GM21737 (cell line): ENCODE measurements at regions not wholly inside any gene's neighbourhood (a gene's known extent, or its start where the extent isn't known, plus 50 kb on each side); places are given as distances from the start of the nearest gene placed in this dataset.
"Not testable (repeated sequence)": the region's sequence is repeated elsewhere in the genome, so short reads cannot be mapped to it uniquely, and the experiment has no call there.

Experiments used
- ATAC-seq: cut with Tn5 transposase; IDR thresholded peaks from one replicate; pipeline ENCODE4 v1.9.1; 2021; ENCODE audit warnings: mild to moderate bottlenecking, moderate library complexity; ENCODE audit not compliant: unreplicated experiment

DNA sequence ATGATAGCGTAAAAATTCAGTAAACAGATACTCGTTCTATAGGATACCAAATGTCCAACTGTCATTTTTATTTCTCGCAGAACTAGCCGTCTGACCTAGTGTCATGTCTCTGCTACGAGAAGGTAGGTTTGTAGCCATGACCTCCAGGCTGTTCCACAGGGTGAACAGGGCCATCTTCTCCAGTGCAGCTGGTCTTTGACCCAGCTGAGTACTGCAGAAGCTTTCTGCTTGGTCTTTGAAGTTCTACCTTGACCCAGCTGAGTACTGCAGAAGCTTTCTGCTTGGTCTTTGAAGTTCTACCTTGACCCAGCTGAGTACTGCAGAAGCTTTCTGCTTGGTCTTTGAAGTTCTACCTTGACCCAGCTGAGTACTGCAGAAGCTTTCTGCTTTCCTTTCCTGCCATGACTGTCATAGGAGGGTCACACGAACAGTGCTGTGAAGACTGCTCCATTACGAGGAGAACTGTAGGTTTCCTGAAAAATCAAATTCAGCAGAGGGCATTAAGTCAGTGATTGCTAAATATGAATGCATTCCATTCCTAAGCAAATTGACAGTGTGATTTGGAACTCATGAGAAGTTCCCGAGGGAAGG lies 532.8 kb upstream of the NRP1 start:
- ATAC-seq = not testable (repeated sequence)

DNA sequence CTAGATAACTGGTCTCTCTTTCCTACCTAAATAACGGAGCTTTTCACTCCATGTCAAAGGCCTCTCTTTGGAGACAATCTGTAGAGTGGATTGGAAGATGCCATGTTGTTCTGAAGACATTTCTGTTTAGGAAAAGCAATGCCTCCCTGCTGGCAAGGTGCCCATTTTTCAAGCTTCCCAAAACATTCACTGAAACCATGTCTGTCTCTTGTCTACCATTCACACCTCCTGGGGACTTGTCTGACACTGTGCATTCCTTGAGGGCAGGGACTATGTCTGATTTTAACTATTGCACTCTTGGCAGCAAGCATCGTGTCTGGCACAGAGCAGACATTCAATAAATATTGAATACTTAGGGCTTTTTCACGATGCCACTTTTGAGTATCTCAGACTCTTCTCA lies 528.9 kb upstream of the NRP1 start:
- ATAC-seq = no peak

GRCh38 chr10:33862536-33863105 lies 528.2 kb upstream of the NRP1 start:
- no peak for ATAC-seq

GRCh38 chr10:33861833-33862232 lies 527.4 kb upstream of the NRP1 start:
- no peak for ATAC-seq

- no peak for ATAC-seq
These were observed 526.7 kb upstream of the NRP1 start for GRCh38 chr10:33861016-33861704.

GRCh38 chr10:33860552-33860951 lies 526.1 kb upstream of the NRP1 start:
- ATAC-seq = no peak

DNA sequence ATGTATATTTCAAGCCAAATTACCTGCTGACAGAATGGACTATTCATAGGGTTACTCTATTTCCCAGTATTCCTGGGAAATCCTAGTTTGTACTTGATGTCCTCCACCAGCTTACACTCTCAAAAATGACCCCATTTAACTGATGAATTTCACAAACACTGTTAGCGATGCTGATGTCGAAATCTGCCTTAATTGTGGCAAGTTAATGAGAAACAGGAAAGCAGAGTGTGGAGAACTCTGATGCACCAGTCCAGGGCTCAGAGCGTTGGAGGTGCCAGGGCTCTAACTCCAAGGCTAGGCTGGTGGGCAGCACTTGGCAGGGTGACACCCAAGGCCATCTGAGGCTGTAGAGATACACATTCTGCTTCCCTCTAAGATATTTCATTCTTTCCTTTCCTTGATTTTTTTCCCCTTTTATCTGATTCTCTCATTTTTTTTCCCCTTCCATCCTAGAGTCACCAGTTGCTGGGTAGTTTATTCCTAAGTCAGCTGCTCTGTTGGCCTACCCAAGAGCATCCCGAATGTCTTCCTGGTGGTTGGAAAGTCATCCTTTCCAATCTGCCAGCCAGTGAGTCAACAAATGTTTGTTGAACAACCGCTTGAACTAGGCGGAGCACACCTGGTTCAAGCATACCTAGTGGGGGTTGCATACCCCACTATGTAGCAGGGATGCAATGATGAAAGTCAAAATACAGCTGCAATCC lies 525.0 kb upstream of the NRP1 start:
- no peak for ATAC-seq

- ATAC-seq = no peak
These were observed 523.9 kb upstream of the NRP1 start for GRCh38 chr10:33858326-33858725.

DNA sequence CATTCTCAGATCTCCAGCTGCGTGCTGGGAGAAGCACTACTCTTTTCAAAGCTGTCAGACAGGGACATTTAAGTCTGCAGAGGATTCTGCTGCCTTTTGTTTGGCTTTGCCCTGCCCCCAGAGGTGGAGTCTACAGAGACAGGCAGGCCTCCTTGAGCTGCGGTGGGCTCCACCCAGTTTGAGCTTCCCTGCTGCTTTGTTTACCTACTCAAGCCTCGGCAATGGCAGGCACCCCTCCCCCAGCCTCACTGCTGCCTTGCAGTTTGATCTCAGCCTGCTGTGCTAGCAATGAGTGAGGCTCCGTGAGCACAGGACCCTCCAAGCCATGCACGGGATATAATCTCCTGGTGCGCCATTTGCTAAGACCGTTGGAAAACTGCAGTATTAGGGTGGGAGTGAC lies 518.8 kb upstream of the NRP1 start:
- not testable (repeated sequence) for ATAC-seq

DNA sequence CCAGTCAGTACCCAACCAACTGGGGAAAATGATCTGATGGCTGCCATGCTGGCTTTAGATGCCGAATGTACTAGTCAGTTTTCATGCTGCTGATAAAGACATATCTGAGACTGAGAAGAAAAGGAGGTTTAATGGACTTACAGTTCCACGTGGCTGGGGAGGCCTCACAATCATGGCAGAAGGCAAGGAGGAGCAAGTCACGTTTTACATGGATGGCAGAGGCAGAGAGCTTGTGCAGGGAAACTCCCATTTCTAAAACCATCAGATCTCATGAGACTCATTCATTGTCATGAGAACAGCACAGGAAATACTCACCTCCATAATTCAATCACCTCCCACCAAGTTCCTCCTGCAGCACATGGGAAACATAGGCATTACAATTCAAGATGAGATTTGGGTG lies 508.9 kb upstream of the NRP1 start:
- ATAC-seq = no peak

DNA sequence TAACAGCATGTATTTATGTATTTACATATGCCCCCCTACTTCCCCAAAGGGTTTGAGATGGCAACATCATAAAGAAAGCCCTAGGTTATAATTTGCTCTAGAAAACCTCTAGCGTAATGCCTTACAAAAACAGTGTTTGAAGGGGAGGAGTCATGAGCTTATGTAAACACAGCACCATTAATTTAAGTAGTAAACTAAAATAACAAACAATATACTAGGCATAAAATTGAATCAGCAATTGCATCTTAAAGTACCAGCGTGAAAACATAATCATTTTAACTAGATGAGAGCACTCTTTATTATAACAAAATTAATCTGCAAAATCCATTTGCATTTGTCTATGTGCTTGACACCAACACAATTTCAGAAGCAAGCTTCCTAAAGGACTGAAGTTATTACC lies 507.2 kb upstream of the NRP1 start:
- ATAC-seq = no peak

GRCh38 chr10:33838731-33839130 lies 504.3 kb upstream of the NRP1 start:
- no peak for ATAC-seq

GRCh38 chr10:33837736-33838135 lies 503.3 kb upstream of the NRP1 start:
- no peak for ATAC-seq

DNA sequence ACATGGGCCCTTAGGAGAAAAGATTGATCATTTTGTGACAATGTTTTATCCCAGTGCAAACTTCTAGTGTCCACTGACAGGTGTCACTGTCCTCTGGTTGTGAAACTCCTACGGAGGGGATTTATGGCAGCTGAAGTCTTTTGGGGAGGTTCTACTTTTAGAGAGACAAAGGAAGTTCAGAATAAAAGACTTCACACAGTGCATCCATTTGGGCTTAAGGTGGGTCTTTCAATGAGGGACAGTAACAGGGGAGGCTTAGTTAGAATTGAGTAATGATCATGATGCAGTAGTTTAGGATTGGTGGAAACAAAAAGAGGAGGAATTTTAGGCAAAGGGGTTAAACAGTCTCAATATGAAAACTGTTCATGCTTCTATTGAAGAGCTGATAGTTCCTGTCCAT lies 501.1 kb upstream of the NRP1 start:
- ATAC-seq = no peak

- no peak for ATAC-seq
These were observed 499.1 kb upstream of the NRP1 start for GRCh38 chr10:33833566-33833965.

DNA sequence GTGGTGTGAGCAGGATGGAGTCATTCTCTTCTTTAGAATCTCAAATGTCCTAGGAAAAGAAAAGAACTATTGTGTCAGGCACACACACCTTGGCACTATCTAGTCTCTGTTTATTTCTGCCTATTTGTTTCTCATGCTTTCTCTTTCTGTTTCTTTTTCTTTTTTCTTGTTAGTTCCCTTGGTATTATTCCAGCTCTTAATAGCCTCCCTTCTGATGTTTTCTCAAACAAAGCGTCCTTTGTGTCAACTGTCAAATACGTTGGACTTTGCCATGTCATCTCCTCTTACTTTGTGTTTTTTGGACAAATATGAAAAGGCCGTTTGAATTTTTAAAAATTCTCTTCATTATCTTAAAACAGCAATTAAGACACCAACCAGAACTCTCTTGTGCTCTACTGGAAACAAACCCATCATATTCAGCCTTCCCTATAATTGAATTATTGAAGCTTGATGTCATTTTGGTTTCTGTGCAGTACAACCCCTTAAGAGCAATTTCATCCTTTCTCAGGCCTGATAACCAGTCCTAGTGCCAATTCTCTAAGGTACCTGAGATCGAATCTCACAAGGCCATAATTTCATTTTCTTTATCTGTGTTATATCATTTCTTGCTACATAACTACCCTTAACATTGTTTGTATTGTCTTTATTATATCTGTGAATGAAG lies 497.8 kb upstream of the NRP1 start:
- no peak for ATAC-seq

- ATAC-seq = no peak
These were observed 497.1 kb upstream of the NRP1 start for GRCh38 chr10:33831591-33831990.

DNA sequence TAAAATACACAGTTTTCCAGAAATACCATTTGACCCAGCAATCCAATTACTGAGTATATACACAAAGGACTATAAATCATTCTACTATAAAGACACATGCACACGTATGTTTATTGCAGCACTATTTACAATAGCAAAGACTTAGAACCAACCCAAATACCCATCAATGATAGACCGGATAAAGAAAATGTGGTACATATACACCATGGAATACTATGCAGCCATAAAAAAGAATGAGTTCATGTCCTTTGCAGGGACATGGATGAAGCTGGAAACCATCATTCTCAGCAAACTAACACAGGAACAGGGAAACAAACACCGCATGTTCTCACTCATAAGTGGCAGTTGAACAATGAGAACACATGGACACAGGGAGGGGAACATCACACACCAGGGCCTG lies 495.4 kb upstream of the NRP1 start:
- not testable (repeated sequence) for ATAC-seq

- no peak for ATAC-seq
These were observed 494.1 kb upstream of the NRP1 start for GRCh38 chr10:33828592-33828991.

DNA sequence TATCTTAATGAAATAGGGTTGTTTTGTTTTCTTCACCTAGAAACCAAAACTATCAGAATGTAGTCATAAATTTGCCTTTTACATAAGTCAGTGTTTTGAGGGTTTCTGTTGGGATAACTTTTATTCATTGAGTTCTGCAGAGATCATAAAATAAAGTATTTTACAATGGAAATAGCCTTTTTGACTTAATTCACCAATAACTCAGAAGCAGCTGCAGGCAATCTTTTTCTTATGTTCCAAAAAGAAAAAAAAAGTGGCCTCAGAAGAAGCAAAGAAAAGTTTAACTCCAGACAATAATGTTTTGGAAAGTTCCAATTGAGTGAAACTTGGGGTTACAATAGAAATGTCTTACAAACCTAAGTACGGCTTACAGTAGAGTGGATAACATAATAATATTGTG lies 491.7 kb upstream of the NRP1 start:
- ATAC-seq = no peak

- no peak for ATAC-seq
These were observed 488.3 kb upstream of the NRP1 start for GRCh38 chr10:33822774-33823173.
